Activated naive CD4-positive, alpha-beta T cell treated with anti-CD3 and anti-CD28 coated beads, Interleukin-2, amount 50 U/mL, for 72 hours (primary cell): ENCODE measurements at regions not wholly inside any gene's neighbourhood (a gene's known extent, or its start where the extent isn't known, plus 50 kb on each side); places are given as distances from the start of the nearest gene placed in this dataset.
"Not testable (repeated sequence)": the region's sequence is repeated elsewhere in the genome, so short reads cannot be mapped to it uniquely, and the experiment has no call there.

Source experiments
- ATAC-seq, 2 donors: fragments of 150-1000 bp; cut with Tn5 transposase; 2 replicates each; pipeline ENCODE4 v1.10.0; 2021; ENCODE audit warnings: mild to moderate bottlenecking in 2 of 2, moderate library complexity in 2 of 2
- DNase-seq, 2 donors: peaks; one replicate each; pipeline ENCODE4 v3.0.0; 2021 to 2022; ENCODE audit warnings: low spot score in 2 of 2
- H3K27ac Mint-ChIP-seq, 2 donors: one replicate each; pipeline ENCODE4 v1.8.0; 2022; ENCODE audit warnings: mild to moderate bottlenecking in 2 of 2, mixed read lengths in 2 of 2
- H3K36me3 Mint-ChIP-seq, 2 donors: one replicate each; pipeline ENCODE4 v1.8.0; 2022; ENCODE audit warnings: mixed read lengths in 2 of 2
- H3K9me3 Mint-ChIP-seq, 2 donors: one replicate each; pipeline ENCODE4 v1.8.0; 2022; ENCODE audit warnings: mixed read lengths in 2 of 2

- not testable (repeated sequence) for H3K36me3 Mint-ChIP-seq, H3K27ac Mint-ChIP-seq, H3K9me3 Mint-ChIP-seq, DNase-seq
- peak; percentile 54 to 71 for ATAC-seq
Measured at GRCh38 chr15:22134941-22135566, 54.7 kb downstream of the OR4M2 start.

DNA sequence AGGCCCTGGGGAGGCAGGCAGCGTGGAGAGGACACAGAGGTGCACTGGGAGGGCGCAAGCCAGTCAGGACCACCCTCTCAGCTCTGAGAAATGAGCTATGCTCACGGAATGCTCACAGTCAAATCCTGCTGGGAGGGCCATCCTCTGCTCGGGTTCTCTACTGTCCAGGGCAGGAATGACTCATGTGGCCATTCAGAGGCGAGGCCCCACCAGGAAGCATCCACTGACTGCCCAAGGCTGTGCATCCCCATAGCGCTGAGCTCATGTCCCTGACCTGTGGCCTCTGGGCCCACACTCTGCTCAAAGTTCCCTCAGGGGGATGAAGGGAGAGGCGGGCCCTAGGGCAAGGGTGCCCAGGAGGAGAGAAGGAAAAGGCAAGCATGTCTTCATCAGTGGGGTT lies 57.2 kb downstream of the OR4M2 start:
- not testable (repeated sequence) for H3K36me3 Mint-ChIP-seq, H3K9me3 Mint-ChIP-seq, ATAC-seq, H3K27ac Mint-ChIP-seq, DNase-seq

DNA sequence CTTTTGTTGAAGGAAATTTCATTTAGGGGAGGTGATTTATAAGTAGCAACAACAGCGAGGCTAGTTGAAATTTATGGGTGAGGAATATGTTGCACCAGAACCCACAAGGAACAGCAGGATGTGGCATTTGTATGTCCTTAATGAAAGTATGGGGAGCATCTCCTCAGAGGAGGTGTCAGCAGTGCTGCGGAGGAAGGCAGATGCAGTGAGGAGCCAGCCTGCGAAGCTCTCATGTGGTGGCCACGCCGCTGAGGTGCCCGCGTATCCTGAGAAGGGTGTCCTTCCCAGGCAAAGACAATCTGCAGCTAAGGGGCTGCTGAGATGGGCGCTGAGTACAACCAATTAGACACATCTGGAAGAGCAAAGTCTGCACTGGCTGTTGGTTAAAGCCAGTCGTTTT lies 60.8 kb downstream of the OR4M2 start:
- not testable (repeated sequence) for H3K27ac Mint-ChIP-seq, ATAC-seq, H3K36me3 Mint-ChIP-seq, H3K9me3 Mint-ChIP-seq, DNase-seq

DNA sequence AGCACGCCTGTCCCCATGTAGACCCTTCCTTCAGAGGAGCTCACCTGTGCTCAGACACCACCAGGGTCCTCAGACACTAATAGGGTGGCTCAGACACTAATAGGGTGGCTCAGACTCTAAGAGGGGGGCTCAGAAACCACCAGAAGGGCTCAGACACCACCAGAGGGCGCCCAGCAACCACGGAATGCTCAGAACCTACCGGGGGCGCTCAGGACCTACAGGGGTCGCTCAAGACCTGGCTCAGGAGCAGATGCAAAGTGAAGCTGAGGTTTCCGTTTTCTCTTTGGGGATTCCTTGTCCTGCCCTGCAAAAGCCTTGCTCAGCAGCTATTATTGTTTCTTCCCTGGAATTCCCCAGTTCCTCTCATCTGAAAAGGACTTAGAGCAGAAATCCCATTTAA lies 67.8 kb downstream of the OR4M2 start:
- ATAC-seq: peak; percentile 94 to 100
- DNase-seq, H3K27ac Mint-ChIP-seq, H3K36me3 Mint-ChIP-seq, H3K9me3 Mint-ChIP-seq: not testable (repeated sequence)

GRCh38 chr15:22158243-22158642 lies 77.9 kb downstream of the OR4M2 start:
- not testable (repeated sequence) for H3K27ac Mint-ChIP-seq, ATAC-seq, DNase-seq, H3K9me3 Mint-ChIP-seq, H3K36me3 Mint-ChIP-seq

- peak; percentile 71 to 75 for ATAC-seq
- not testable (repeated sequence) for H3K9me3 Mint-ChIP-seq, DNase-seq, H3K27ac Mint-ChIP-seq, H3K36me3 Mint-ChIP-seq
Measured at GRCh38 chr15:22160283-22160682, 80.0 kb downstream of the OR4M2 start.

DNA sequence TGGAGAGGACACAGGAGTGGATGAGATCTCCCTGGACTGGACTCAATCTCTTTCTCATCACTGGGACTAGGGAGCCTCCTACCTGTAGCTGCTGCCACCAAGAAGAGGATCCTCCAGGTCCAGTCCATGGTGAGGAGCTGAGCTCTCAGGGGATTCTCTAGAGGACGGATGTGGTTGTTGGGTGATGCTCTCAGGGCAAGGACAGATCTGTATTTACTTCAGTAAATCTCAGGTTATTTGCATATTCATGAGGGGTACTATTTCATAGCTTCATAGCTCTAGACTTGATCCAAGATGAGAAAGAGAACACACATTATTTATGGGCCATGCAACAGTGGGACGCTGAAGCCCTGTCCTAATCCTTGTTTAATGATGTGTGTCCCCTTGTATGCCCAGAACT lies 80.4 kb downstream of the OR4M2 start:
- ATAC-seq: peak; percentile 60 to 69
- H3K27ac Mint-ChIP-seq, DNase-seq, H3K36me3 Mint-ChIP-seq, H3K9me3 Mint-ChIP-seq: not testable (repeated sequence)

DNA sequence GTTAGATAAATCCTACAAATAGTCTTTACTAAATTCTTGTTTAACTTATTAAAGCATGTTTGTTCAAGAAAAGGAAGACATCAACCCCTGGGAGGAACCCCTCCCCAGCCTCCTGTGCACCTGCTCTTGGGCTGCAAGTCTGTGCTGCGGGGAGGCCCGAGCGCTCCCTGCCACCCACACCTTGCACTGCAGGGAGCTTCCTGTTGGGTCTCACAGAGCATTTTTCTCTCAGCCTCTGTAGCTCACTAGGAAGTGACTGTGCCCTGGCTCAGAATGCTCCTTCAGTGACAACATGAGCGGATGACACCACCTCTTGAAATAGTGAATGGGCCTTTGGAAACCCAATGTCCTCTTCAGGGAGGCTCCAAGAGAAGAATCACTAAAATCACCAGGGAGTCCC lies 81.1 kb downstream of the OR4M2 start:
- H3K27ac Mint-ChIP-seq, DNase-seq, H3K36me3 Mint-ChIP-seq, H3K9me3 Mint-ChIP-seq: not testable (repeated sequence)
- ATAC-seq: peak; percentile 80 to 82

- H3K36me3 Mint-ChIP-seq, DNase-seq, H3K9me3 Mint-ChIP-seq, H3K27ac Mint-ChIP-seq: not testable (repeated sequence)
- ATAC-seq: peak; percentile 55 to 71
Measured at GRCh38 chr15:22163715-22164114, 83.4 kb downstream of the OR4M2 start.

DNA sequence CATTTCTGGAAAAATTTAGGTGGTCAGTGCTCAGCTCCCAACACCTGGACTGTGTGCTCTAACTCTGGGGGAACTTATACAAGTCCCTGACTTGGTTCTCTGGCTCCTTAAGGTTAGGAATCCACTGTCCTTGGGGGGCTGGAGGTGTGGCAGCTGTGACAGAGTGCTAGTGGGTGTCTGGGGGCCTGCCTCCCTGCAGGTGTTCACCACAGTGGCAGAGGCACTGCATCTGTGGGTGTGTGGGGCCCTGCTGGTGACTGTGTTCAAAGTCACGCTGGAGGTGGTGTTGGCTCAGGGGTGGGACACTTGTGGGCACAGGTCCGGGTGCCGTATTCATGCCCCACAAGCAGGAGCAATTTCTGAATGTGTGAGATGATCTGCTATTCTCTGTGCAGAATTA lies 87.2 kb downstream of the OR4M2 start:
- H3K27ac Mint-ChIP-seq, H3K36me3 Mint-ChIP-seq, H3K9me3 Mint-ChIP-seq: not testable (repeated sequence)
- DNase-seq: peak in 1 of 2 donors; percentile 2
- ATAC-seq: peak; percentile 30 to 52

GRCh38 chr15:22173029-22173998 lies 93.0 kb downstream of the OR4M2 start:
- not testable (repeated sequence) for DNase-seq, H3K9me3 Mint-ChIP-seq, H3K36me3 Mint-ChIP-seq, H3K27ac Mint-ChIP-seq
- ATAC-seq: peak; percentile 81 to 84

GRCh38 chr15:22174088-22174487 lies 93.8 kb downstream of the OR4M2 start:
- H3K27ac Mint-ChIP-seq, H3K9me3 Mint-ChIP-seq: not testable (repeated sequence)
- peak; percentile 18 to 53 for ATAC-seq

DNA sequence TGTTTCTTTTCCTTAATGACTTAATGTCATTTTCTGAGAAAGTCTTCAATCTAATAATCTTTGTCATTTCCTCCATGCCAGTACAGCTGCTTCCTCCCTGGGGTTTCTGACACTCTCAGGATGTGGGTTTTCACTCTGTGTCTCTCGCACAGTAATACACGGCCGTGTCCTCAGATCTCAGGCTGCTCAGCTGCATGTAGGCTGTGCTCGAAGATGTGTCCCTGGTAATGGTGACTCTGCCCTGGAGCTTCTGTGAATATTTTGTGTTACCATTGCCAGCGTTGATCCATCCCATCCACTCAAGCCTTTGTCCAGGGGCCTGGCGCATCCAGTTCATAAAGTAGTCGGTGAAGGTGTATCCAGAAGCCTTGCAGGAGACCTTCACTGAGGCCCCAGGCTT lies 97.6 kb downstream of the OR4M2 start:
- DNase-seq, H3K9me3 Mint-ChIP-seq, H3K36me3 Mint-ChIP-seq, H3K27ac Mint-ChIP-seq: not testable (repeated sequence)
- ATAC-seq: peak in 1 of 2 donors; percentile 21

More at GRCh38 chr15:22174088-22174487, 93.8 kb downstream of the OR4M2 start:
- not testable (repeated sequence) for H3K36me3 Mint-ChIP-seq, DNase-seq

- not testable (repeated sequence) for DNase-seq, H3K9me3 Mint-ChIP-seq, H3K36me3 Mint-ChIP-seq, H3K27ac Mint-ChIP-seq
- ATAC-seq: peak; percentile 51 to 73
Measured at GRCh38 chr15:22178438-22178837, 98.1 kb downstream of the OR4M2 start.

DNA sequence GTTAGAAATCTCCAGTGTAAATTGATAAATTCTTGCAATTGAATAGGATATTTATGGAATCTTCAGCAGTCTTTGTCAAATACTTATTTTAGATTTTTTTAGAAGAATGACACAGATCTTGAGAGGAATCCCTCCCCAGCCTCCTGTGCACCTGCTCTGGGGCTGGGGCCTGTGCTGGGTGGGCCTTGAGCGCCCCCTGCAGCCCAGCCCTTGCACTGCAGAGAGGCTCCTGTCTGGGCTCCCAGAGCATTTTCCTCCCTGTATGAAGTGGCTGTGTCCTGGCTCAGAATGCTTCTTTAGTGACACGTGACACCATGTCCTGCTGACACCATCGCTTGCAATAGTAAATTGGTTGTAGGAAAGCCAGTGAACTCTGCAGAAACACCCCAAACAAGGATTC lies 98.7 kb downstream of the OR4M2 start:
- not testable (repeated sequence) for H3K27ac Mint-ChIP-seq, H3K36me3 Mint-ChIP-seq, DNase-seq, H3K9me3 Mint-ChIP-seq
- ATAC-seq: peak in 1 of 2 donors; percentile 23

DNA sequence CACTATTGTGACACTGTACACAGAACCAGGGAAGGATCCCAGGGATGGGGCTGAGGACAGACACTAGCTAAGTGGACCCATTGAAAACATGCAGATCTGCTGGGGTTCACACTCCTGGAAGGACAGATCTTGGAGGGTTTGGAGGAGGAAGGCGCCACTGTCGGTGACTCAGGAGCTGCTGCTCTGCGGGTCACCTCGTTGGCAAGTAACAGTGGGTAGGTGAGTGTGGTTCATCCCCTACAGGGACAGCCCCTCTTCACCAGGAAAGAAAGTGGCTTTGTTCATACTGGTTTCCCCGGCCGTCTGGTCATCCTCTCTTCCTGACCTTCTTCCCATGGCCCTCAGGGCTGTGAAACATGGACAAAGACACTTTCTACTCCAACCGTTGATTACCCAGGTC lies 100.3 kb downstream of the OR4M2 start:
- ATAC-seq: peak in 1 of 2 donors; percentile 65
- H3K36me3 Mint-ChIP-seq: not testable (repeated sequence)

GRCh38 chr15:22184678-22185077 lies 104.4 kb downstream of the OR4M2 start:
- not testable (repeated sequence) for DNase-seq, ATAC-seq, H3K9me3 Mint-ChIP-seq, H3K36me3 Mint-ChIP-seq, H3K27ac Mint-ChIP-seq

More for the DNA sequence above, 100.3 kb downstream of the OR4M2 start:
- not testable (repeated sequence) for DNase-seq, H3K27ac Mint-ChIP-seq, H3K9me3 Mint-ChIP-seq
